C4-2B (cell line): ENCODE measurements at regions not wholly inside any gene's neighbourhood (a gene's known extent, or its start where the extent isn't known, plus 50 kb on each side); places are given as distances from the start of the nearest gene placed in this dataset.

ENCODE experiments used
- CTCF ChIP-seq: fragments of 450-650 bp; conservative IDR thresholded peaks from 2 replicates; pipeline ENCODE4 v1.5.1; 2017; ENCODE audit warnings: mild to moderate bottlenecking
- ZFX ChIP-seq: fragments of 450-650 bp; IDR thresholded peaks from 2 replicates; pipeline ENCODE4 v1.6.1; 2017

DNA sequence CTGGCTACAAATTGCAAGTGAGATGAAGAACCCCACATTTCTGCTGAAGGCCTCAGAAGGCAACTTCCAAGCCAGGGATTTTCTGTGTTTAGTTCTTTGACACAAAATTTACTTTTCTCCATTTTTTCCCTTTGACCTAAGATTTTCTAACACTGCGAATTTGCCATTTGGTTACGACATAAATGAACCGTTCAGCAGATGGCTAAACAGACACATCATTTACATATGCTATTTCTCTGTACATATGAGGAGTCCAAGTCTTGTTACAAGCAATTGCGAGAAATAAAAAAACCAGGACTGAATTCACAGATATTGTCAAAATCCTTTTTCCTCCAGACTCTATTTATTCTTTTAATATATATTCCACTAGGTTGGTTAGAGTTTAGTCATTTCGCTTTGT is 978.6 kb downstream of the NLGN4X start:
- no peak for TF ChIP-seq CTCF
- no peak for TF ChIP-seq ZFX
